ENCODE measurements at regions not wholly inside any gene's neighbourhood (a gene's known extent, or its start where the extent isn't known, plus 50 kb on each side); places are given as distances from the start of the nearest gene placed in this dataset.

DNA sequence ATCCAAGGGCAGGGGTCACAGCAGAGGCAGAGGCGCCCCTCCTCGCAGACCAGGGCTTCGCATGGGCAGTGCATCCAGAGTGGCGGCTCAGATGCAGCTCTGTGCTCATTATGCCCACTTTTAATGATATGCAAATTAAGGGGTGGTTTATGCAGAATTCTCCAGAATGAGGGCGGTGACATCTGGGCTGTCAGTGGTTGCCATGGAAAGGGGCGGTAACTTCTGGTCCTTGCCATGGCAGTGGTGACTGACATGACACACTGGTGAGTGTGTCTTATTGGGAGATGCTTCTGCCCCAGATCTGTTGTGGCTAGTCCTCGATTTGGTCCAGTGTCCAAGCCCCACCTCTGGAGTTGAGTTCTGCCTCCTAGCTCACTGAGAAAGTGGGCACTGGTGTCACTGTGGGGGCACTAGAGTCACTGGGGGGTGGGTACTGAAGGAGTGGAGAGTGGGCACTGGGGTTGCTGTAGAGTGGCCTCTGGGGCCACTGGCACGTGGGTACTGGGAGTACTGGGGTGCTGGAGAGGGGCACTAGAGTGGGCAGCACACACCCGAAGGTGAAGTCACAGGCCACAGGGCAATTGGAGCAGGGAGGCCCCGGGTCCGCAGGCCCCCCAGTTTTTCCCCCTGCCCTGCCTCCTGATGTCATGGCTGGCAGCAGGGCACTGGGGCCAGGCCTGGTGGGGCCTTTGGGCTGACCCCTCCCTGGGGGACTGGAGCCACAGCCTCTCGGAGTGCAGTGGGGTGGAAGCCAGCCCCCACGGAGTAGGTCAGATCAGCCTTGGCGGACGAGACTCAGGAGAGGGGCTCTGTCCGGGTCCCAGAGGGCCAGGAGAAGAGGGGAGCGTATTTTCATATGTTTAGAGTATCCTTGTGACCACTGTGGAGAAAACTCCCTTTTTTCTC is 98.6 kb upstream of the NKX1-1 start:
- WGBS, 2 donors, result 76 to 83% methylated on average over 17 of the region's 17 CpGs
- intact Hi-C loops (cut with DNase I), result no loop called here
- DNase-seq, result no peak
- no peaks in the 10 kb centered on the region for H3K36me3 ChIP-seq
- H3K4me3 ChIP-seq, result no peak overlapping the region
- TF ChIP-seq EP300 (IDR thresholded peaks at IDR 0.05), result no peak
- no peak for TF ChIP-seq POLR2AphosphoS5 (IDR thresholded peaks at IDR 0.05)
- TF ChIP-seq, protein P1, sequence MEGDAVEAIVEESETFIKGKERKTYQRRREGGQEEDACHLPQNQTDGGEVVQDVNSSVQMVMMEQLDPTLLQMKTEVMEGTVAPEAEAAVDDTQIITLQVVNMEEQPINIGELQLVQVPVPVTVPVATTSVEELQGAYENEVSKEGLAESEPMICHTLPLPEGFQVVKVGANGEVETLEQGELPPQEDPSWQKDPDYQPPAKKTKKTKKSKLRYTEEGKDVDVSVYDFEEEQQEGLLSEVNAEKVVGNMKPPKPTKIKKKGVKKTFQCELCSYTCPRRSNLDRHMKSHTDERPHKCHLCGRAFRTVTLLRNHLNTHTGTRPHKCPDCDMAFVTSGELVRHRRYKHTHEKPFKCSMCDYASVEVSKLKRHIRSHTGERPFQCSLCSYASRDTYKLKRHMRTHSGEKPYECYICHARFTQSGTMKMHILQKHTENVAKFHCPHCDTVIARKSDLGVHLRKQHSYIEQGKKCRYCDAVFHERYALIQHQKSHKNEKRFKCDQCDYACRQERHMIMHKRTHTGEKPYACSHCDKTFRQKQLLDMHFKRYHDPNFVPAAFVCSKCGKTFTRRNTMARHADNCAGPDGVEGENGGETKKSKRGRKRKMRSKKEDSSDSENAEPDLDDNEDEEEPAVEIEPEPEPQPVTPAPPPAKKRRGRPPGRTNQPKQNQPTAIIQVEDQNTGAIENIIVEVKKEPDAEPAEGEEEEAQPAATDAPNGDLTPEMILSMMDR (IDR thresholded peaks at IDR 0.05), result no peak
- TF ChIP-seq POLR2A (IDR thresholded peaks at IDR 0.05), result no peak
- H3K9me3 ChIP-seq, result no peaks in the 10 kb centered on the region
- H3K27ac ChIP-seq, result no peak overlapping the region
- no peaks in the 10 kb centered on the region for H3K4me1 ChIP-seq
- peaks cover 15 to 63% (median 27%) of the 10 kb centered on the region in 3 donors for H3K27me3 ChIP-seq

GRCh38 chr4:1503583-1504471 is 97.6 kb upstream of the NKX1-1 start:
- Histone ChIP-seq H3K27ac (no peak overlapping the region), H3K4me1 (no peaks in the 10 kb centered on the region), H3K4me3 (no peak overlapping the region), H3K9me3 (no peaks in the 10 kb centered on the region), H3K36me3 (no peaks in the 10 kb centered on the region), H3K27me3 (peaks cover 11 to 53% (median 18%) of the 10 kb centered on the region in 3 donors)
- 90 to 94% methylated on average over 37 of the region's 37 CpGs for WGBS, 2 donors
- intact Hi-C loops (cut with DNase I), result no loop called here
- peak; percentile 58 for DNase-seq
- no peak for TF ChIP-seq POLR2A (IDR thresholded peaks at IDR 0.05)
- no peak for TF ChIP-seq EP300 (IDR thresholded peaks at IDR 0.05)
- TF ChIP-seq, protein P1 (IDR thresholded peaks at IDR 0.05), result no peak
- no peak for TF ChIP-seq POLR2AphosphoS5 (IDR thresholded peaks at IDR 0.05)

DNA sequence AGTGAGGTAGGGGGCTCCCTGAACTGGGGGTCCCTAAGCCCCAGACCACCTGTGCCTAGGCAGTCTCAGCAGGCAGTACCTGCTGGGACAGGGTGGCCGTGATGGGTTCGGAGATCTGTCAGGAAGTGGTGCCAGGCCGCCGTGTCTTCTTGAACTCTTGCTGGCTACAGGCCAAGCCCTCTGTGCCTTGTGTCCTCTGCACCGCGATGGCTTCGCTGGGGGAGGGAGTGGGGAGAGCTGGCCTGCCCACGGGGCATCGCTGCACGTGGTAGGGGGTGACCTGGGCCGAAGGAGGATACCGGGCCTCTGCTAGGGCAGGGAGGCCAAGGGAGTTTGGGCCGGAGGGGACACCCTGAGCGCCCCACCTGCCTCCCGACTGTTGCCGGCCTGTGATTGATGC is 96.7 kb upstream of the NKX1-1 start:
- Histone ChIP-seq H3K27me3 (peaks cover 2 to 45% (median 9%) of the 10 kb centered on the region in 3 donors), H3K4me3 (no peak overlapping the region), H3K27ac (no peak overlapping the region), H3K4me1 (no peaks in the 10 kb centered on the region), H3K9me3 (no peaks in the 10 kb centered on the region), H3K36me3 (no peaks in the 10 kb centered on the region)
- 52 to 79% methylated on average over 16 of the region's 16 CpGs for WGBS, 2 donors
- TF ChIP-seq POLR2AphosphoS5 (IDR thresholded peaks at IDR 0.05) (no peak), EP300 (IDR thresholded peaks at IDR 0.05) (no peak), POLR2A (IDR thresholded peaks at IDR 0.05) (no peak)
- TF ChIP-seq, protein P1 (IDR thresholded peaks at IDR 0.05), result no peak
- peak; percentile 62 for DNase-seq
- intact Hi-C loops (cut with DNase I), result no loop called here

DNA sequence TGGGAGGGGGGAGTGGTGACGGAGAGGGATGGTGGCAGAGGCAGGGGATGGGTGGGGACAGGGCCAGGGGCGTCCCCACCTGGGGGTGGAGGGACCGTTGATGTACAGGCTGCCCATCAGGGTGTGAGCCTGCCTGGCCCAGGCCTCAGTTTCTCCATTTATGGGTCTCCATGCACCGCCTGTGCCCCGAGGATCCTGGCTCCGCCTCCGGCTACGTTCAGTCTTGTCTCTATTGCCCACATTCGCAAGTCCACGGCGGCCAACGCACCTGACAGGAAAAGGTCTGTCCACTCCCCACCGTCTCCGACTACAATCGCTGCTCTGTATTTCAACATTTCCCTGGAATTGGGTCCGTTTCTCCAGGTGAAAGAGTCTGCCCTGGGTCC is 96.3 kb upstream of the NKX1-1 start:
- Histone ChIP-seq H3K4me1 (no peaks in the 10 kb centered on the region), H3K9me3 (no peaks in the 10 kb centered on the region), H3K36me3 (no peaks in the 10 kb centered on the region), H3K27me3 (peaks cover 0 to 40% (median 5%) of the 10 kb centered on the region in 3 donors), H3K4me3 (no peak overlapping the region), H3K27ac (no peak overlapping the region)
- TF ChIP-seq, protein P1 (IDR thresholded peaks at IDR 0.05), result no peak
- TF ChIP-seq POLR2A (IDR thresholded peaks at IDR 0.05) (no peak), POLR2AphosphoS5 (IDR thresholded peaks at IDR 0.05) (no peak), EP300 (IDR thresholded peaks at IDR 0.05) (no peak)
- WGBS, 2 donors, result 83 to 84% methylated on average over 16 of the region's 16 CpGs
- intact Hi-C loops (cut with DNase I), result no loop called here
- DNase-seq, result no peak
